H7 (cell line): ENCODE measurements at regions not wholly inside any gene's neighbourhood (a gene's known extent, or its start where the extent isn't known, plus 50 kb on each side); places are given as distances from the start of the nearest gene placed in this dataset.

Experiments used
- DNase-seq: peaks from one replicate; pipeline ENCODE4 v3.0.0; 2012
- H3K27me3 ChIP-seq: 2 replicates; pipeline ENCODE4 v1.6.0; 2011; ENCODE audit warnings: mild to moderate bottlenecking, low read length; ENCODE audit not compliant: control insufficient read depth, insufficient read depth
- H3K36me3 ChIP-seq: replicated peaks from 2 replicates; pipeline ENCODE4 v1.5.1; 2011; ENCODE audit warnings: low read length; ENCODE audit not compliant: control insufficient read depth, insufficient read depth
- H3K4me3 ChIP-seq: 2 replicates; pipeline ENCODE4 v1.5.1; 2011; ENCODE audit warnings: low read depth, mild to moderate bottlenecking, control low read depth, low read length, moderate library complexity; ENCODE audit not compliant: insufficient read depth

GRCh38 chr6:93823489-93823888, 404.1 kb upstream of the EPHA7 start:
- DNase-seq: no peak
- no peak overlapping the region for H3K4me3 ChIP-seq
- H3K27me3 ChIP-seq: no peaks in the 10 kb centered on the region; the same call in 1 of the 2 replicates
- H3K36me3 ChIP-seq: no peaks in the 10 kb centered on the region; the same call in 1 of the 2 replicates

- DNase-seq: no peak
- no peaks in the 10 kb centered on the region; the same call in 1 of the 2 replicates for H3K27me3 ChIP-seq
- no peak overlapping the region for H3K4me3 ChIP-seq
- H3K36me3 ChIP-seq: no peaks in the 10 kb centered on the region; the same call in 1 of the 2 replicates
Measured at GRCh38 chr6:93822434-93823265, 403.3 kb upstream of the EPHA7 start.

- Histone ChIP-seq H3K36me3 (no peaks in the 10 kb centered on the region; the same call in 1 of the 2 replicates), H3K4me3 (no peak overlapping the region), H3K27me3 (no peaks in the 10 kb centered on the region; the same call in 1 of the 2 replicates)
- DNase-seq: no peak
Measured at GRCh38 chr6:93821953-93822352, 402.6 kb upstream of the EPHA7 start.

GRCh38 chr6:93820465-93821082, 401.2 kb upstream of the EPHA7 start:
- H3K27me3 ChIP-seq: no peaks in the 10 kb centered on the region; the same call in 1 of the 2 replicates
- DNase-seq: no peak
- H3K36me3 ChIP-seq: peaks cover 8% of the 10 kb centered on the region
- no peak overlapping the region for H3K4me3 ChIP-seq

GRCh38 chr6:93819189-93819588, 399.8 kb upstream of the EPHA7 start:
- Histone ChIP-seq H3K27me3 (no peaks in the 10 kb centered on the region; the same call in 1 of the 2 replicates), H3K36me3 (peaks cover 11% of the 10 kb centered on the region), H3K4me3 (no peak overlapping the region)
- no peak for DNase-seq

GRCh38 chr6:93817937-93818336, 398.6 kb upstream of the EPHA7 start:
- DNase-seq: no peak
- Histone ChIP-seq H3K4me3 (no peak overlapping the region), H3K27me3 (no peaks in the 10 kb centered on the region), H3K36me3 (peaks cover 13% of the 10 kb centered on the region)

GRCh38 chr6:93806409-93807270, 387.3 kb upstream of the EPHA7 start:
- DNase-seq: no peak
- H3K4me3 ChIP-seq: no peak overlapping the region
- H3K27me3 ChIP-seq: no peaks in the 10 kb centered on the region; the same call in 1 of the 2 replicates
- peaks cover 3% of the 10 kb centered on the region for H3K36me3 ChIP-seq

- DNase-seq: peak; percentile 32
- Histone ChIP-seq H3K27me3 (no peaks in the 10 kb centered on the region), H3K4me3 (no peak overlapping the region), H3K36me3 (no peaks in the 10 kb centered on the region)
Measured at GRCh38 chr6:93801101-93801847, 381.9 kb upstream of the EPHA7 start.

- Histone ChIP-seq H3K4me3 (no peak overlapping the region), H3K27me3 (no peaks in the 10 kb centered on the region), H3K36me3 (no peaks in the 10 kb centered on the region)
- DNase-seq: no peak
Measured at GRCh38 chr6:93799226-93799625, 379.9 kb upstream of the EPHA7 start.

- Histone ChIP-seq H3K27me3 (no peaks in the 10 kb centered on the region), H3K36me3 (no peaks in the 10 kb centered on the region), H3K4me3 (no peak overlapping the region)
- DNase-seq: no peak
Measured at GRCh38 chr6:93794166-93794565, 374.8 kb upstream of the EPHA7 start.

- DNase-seq: no peak
- Histone ChIP-seq H3K4me3 (no peak overlapping the region), H3K36me3 (no peaks in the 10 kb centered on the region), H3K27me3 (no peaks in the 10 kb centered on the region)
Measured at GRCh38 chr6:93792746-93793145, 373.4 kb upstream of the EPHA7 start.

GRCh38 chr6:93790981-93791380, 371.6 kb upstream of the EPHA7 start:
- Histone ChIP-seq H3K4me3 (no peak overlapping the region), H3K36me3 (no peaks in the 10 kb centered on the region), H3K27me3 (no peaks in the 10 kb centered on the region)
- no peak for DNase-seq

GRCh38 chr6:93789532-93789931, 370.2 kb upstream of the EPHA7 start:
- no peak for DNase-seq
- Histone ChIP-seq H3K36me3 (no peaks in the 10 kb centered on the region), H3K4me3 (no peak overlapping the region), H3K27me3 (no peaks in the 10 kb centered on the region)

GRCh38 chr6:93787841-93788240, 368.5 kb upstream of the EPHA7 start:
- no peak for DNase-seq
- no peak overlapping the region for H3K4me3 ChIP-seq
- no peaks in the 10 kb centered on the region for H3K36me3 ChIP-seq
- H3K27me3 ChIP-seq: no peaks in the 10 kb centered on the region
